NCI-H1105 (cell line): ENCODE measurements at regions not wholly inside any gene's neighbourhood (a gene's known extent, or its start where the extent isn't known, plus 50 kb on each side); places are given as distances from the start of the nearest gene placed in this dataset.

Source experiments
- DNase-seq: peaks from one replicate; lab custom pipeline; 2025; lab: John Stamatoyannopoulos, UW

GRCh38 chr1:194339471-194339870, 1153.1 kb upstream of the B3GALT2 start:
- no peak for DNase-seq

- DNase-seq, result no peak
Measured at GRCh38 chr1:194338241-194338948, 1152.0 kb upstream of the B3GALT2 start.

GRCh38 chr1:194333240-194333639, 1146.8 kb upstream of the B3GALT2 start:
- no peak for DNase-seq

GRCh38 chr1:194331758-194332157, 1145.3 kb upstream of the B3GALT2 start:
- DNase-seq, result no peak

GRCh38 chr1:194322751-194323150, 1136.3 kb upstream of the B3GALT2 start:
- DNase-seq, result no peak

- DNase-seq, result no peak
Measured at GRCh38 chr1:194318790-194319280, 1132.4 kb upstream of the B3GALT2 start.

GRCh38 chr1:194309697-194310096, 1123.3 kb upstream of the B3GALT2 start:
- no peak for DNase-seq

- no peak for DNase-seq
Measured at GRCh38 chr1:194309269-194309668, 1122.9 kb upstream of the B3GALT2 start.

- no peak for DNase-seq
Measured at GRCh38 chr1:194300776-194301175, 1114.4 kb upstream of the B3GALT2 start.

GRCh38 chr1:194300340-194300739, 1113.9 kb upstream of the B3GALT2 start:
- DNase-seq, result no peak

GRCh38 chr1:194298007-194298598, 1111.7 kb upstream of the B3GALT2 start:
- no peak for DNase-seq

- no peak for DNase-seq
Measured at GRCh38 chr1:194297094-194297493, 1110.7 kb upstream of the B3GALT2 start.

- no peak for DNase-seq
Measured at GRCh38 chr1:194296201-194296600, 1109.8 kb upstream of the B3GALT2 start.

- DNase-seq, result no peak
Measured at GRCh38 chr1:194295685-194296084, 1109.3 kb upstream of the B3GALT2 start.

GRCh38 chr1:194293851-194294405, 1107.5 kb upstream of the B3GALT2 start:
- no peak for DNase-seq

GRCh38 chr1:194292966-194293365, 1106.6 kb upstream of the B3GALT2 start:
- DNase-seq, result no peak

GRCh38 chr1:194289569-194290266, 1103.3 kb upstream of the B3GALT2 start:
- no peak for DNase-seq

GRCh38 chr1:194288238-194288637, 1101.8 kb upstream of the B3GALT2 start:
- no peak for DNase-seq

GRCh38 chr1:194281376-194281775, 1095.0 kb upstream of the B3GALT2 start:
- DNase-seq, result no peak

- DNase-seq, result no peak
Measured at GRCh38 chr1:194280463-194280862, 1094.0 kb upstream of the B3GALT2 start.

GRCh38 chr1:194279975-194280374, 1093.6 kb upstream of the B3GALT2 start:
- no peak for DNase-seq

GRCh38 chr1:194277927-194278326, 1091.5 kb upstream of the B3GALT2 start:
- no peak for DNase-seq

- no peak for DNase-seq
Measured at GRCh38 chr1:194273660-194274059, 1087.2 kb upstream of the B3GALT2 start.
